ENCODE measurements at regions not wholly inside any gene's neighbourhood (a gene's known extent, or its start where the extent isn't known, plus 50 kb on each side); places are given as distances from the start of the nearest gene placed in this dataset.

GRCh38 chr16:55386534-55387296 lies 62.7 kb downstream of the IRX6 start:
- Histone ChIP-seq H3K27ac (no peak overlapping the region), H3K36me3 (no peaks in the 10 kb centered on the region), H3K4me1 (peaks cover 14% of the 10 kb centered on the region), H3K79me2 (ENCODE audit: low read depth) (no peaks in the 10 kb centered on the region), H2AFZ (replicated peaks) (no peak overlapping the region), H3K4me2 (no peak overlapping the region), H3K9me3 (ENCODE audit: low read depth) (no peaks in the 10 kb centered on the region), H3K9ac (no peak overlapping the region), H3F3A (ENCODE audit: low read depth) (no peaks in the 10 kb centered on the region), H4K20me1 (ENCODE audit: low read depth) (no peaks in the 10 kb centered on the region), H3K4me3 (no peak overlapping the region), H3K27me3 (no peaks in the 10 kb centered on the region)
- no peak for DNase-seq (ENCODE audit: low spot score)
- H3K36me3 Mint-ChIP-seq: no peaks in the 10 kb centered on the region
- no peak overlapping the region for H3K27ac Mint-ChIP-seq
- TF ChIP-seq EZH2phosphoT487 (IDR thresholded peaks at IDR 0.05) (no peak), EZH2 (IDR thresholded peaks at IDR 0.05) (no peak)
- TF ChIP-seq, protein P1, sequence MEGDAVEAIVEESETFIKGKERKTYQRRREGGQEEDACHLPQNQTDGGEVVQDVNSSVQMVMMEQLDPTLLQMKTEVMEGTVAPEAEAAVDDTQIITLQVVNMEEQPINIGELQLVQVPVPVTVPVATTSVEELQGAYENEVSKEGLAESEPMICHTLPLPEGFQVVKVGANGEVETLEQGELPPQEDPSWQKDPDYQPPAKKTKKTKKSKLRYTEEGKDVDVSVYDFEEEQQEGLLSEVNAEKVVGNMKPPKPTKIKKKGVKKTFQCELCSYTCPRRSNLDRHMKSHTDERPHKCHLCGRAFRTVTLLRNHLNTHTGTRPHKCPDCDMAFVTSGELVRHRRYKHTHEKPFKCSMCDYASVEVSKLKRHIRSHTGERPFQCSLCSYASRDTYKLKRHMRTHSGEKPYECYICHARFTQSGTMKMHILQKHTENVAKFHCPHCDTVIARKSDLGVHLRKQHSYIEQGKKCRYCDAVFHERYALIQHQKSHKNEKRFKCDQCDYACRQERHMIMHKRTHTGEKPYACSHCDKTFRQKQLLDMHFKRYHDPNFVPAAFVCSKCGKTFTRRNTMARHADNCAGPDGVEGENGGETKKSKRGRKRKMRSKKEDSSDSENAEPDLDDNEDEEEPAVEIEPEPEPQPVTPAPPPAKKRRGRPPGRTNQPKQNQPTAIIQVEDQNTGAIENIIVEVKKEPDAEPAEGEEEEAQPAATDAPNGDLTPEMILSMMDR (IDR thresholded peaks at IDR 0.05): no peak
- H3K9me3 Mint-ChIP-seq: no peaks in the 10 kb centered on the region
- peaks cover 11% of the 10 kb centered on the region for H3K27me3 Mint-ChIP-seq (ENCODE audit: insufficient read depth, low read depth)
- no peak overlapping the region for H3K4me3 Mint-ChIP-seq
- peaks cover 47% of the 10 kb centered on the region for H3K4me1 Mint-ChIP-seq

DNA sequence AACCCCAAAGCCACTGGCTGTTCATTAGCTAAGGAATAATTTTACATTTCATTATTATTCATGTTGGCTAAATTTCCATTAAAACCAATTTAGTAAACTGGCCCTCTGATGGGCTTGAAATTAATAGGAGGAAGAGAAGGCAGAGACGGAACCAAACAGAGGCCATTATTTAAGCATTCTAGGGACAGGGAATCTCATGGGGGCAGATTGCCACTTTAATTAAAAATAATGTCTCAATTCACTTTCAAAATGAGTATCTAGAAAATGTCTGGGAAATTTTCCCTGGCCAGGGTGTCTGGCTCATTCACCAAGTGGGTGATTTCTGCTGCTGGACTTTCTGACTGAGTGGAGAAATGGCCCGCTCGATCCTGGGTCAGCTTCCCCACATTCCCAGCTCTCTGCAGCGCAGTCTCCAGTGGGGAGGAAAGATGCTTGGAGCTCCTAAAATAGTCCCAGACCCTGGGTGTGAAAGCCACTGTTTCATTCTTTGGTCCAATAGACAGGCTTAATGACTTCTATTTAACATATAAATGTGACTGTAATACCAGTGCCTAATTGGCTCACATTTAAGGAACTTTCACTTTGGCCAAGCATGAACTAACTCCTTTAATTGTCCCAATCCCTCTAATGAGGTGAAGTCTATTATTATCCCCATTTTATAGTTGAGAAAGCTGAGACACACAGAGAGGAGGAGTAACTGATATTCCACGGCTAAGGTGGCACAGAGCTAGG lies 64.3 kb downstream of the IRX6 start:
- Mint-ChIP-seq H3K27ac (peak overlapping the region; percentile 67), H3K9me3 (no peaks in the 10 kb centered on the region), H3K4me1 (peaks cover 53% of the 10 kb centered on the region), H3K4me3 (no peak overlapping the region), H3K27me3 (ENCODE audit: insufficient read depth, low read depth) (peaks cover 6% of the 10 kb centered on the region), H3K36me3 (no peaks in the 10 kb centered on the region)
- Histone ChIP-seq H3K27ac (no peak overlapping the region), H3K9me3 (ENCODE audit: low read depth) (no peaks in the 10 kb centered on the region), H3F3A (ENCODE audit: low read depth) (no peaks in the 10 kb centered on the region), H3K4me3 (no peak overlapping the region), H4K20me1 (ENCODE audit: low read depth) (no peaks in the 10 kb centered on the region), H3K9ac (no peak overlapping the region), H3K4me2 (no peak overlapping the region), H3K79me2 (ENCODE audit: low read depth) (no peaks in the 10 kb centered on the region), H3K36me3 (no peaks in the 10 kb centered on the region), H3K27me3 (no peaks in the 10 kb centered on the region), H3K4me1 (peaks cover 14% of the 10 kb centered on the region), H2AFZ (replicated peaks) (no peak overlapping the region)
- no peak for DNase-seq (ENCODE audit: low spot score)
- TF ChIP-seq EZH2 (IDR thresholded peaks at IDR 0.05): no peak
- TF ChIP-seq EZH2phosphoT487 (IDR thresholded peaks at IDR 0.05): no peak
- TF ChIP-seq, protein P1 (IDR thresholded peaks at IDR 0.05): no peak

DNA sequence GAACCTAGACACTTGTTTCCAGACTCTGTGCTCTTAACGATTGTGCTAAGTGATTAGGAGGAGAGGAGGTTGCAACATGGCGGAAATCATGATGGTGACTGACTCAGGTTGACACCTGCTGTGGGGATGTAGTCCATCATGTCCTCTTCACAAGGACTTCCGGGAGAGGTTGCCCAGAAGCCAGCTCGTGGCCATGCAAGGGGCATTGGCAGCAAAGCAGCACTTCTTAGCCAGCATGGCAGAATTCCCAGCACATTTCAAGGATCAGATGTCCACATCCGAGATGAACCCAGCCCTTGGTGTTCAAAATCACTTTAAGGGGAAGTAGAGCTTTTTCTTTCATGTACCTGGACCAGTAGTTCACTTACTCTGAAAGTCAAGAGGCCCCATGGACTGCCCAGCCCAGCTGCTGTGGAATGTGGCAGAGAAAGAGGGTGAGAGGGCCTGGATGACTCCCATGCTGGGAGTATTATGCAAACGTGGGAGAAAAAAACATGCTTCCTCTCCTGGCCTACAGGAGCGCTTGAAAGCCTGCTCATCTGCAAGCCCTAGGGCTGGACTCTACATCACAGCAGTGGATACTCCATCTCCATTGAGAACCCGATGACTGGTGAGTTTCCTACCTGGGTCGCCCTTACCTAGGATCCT lies 65.5 kb downstream of the IRX6 start:
- peak overlapping the region; percentile 4 for H3K4me3 Mint-ChIP-seq
- peaks cover 14% of the 10 kb centered on the region for H3K4me1 ChIP-seq
- H3K4me1 Mint-ChIP-seq: peaks cover 53% of the 10 kb centered on the region
- peak overlapping the region; percentile 87 for H3K27ac Mint-ChIP-seq
- H3K27me3 ChIP-seq: no peaks in the 10 kb centered on the region
- H3K36me3 ChIP-seq: no peaks in the 10 kb centered on the region
- no peaks in the 10 kb centered on the region for H3K9me3 ChIP-seq (ENCODE audit: low read depth)
- H2AFZ ChIP-seq (replicated peaks): no peak overlapping the region
- H3K4me3 ChIP-seq: no peak overlapping the region
- DNase-seq (ENCODE audit: low spot score): no peak
- H3K27ac ChIP-seq: no peak overlapping the region
- no peaks in the 10 kb centered on the region for H3K36me3 Mint-ChIP-seq
- no peaks in the 10 kb centered on the region for H3K9me3 Mint-ChIP-seq
- H3K79me2 ChIP-seq (ENCODE audit: low read depth): no peaks in the 10 kb centered on the region
- H4K20me1 ChIP-seq (ENCODE audit: low read depth): no peaks in the 10 kb centered on the region
- TF ChIP-seq, protein P1 (IDR thresholded peaks at IDR 0.05): no peak
- TF ChIP-seq EZH2 (IDR thresholded peaks at IDR 0.05): no peak
- TF ChIP-seq EZH2phosphoT487 (IDR thresholded peaks at IDR 0.05): no peak
- no peak overlapping the region for H3K4me2 ChIP-seq
- H3F3A ChIP-seq (ENCODE audit: low read depth): no peaks in the 10 kb centered on the region
- H3K27me3 Mint-ChIP-seq (ENCODE audit: insufficient read depth, low read depth): peaks cover 6% of the 10 kb centered on the region
- H3K9ac ChIP-seq: no peak overlapping the region

Measured in neural progenitor cell (in vitro differentiated cells).